ENCODE measurements at regions not wholly inside any gene's neighbourhood (a gene's known extent, or its start where the extent isn't known, plus 50 kb on each side); places are given as distances from the start of the nearest gene placed in this dataset.

DNA sequence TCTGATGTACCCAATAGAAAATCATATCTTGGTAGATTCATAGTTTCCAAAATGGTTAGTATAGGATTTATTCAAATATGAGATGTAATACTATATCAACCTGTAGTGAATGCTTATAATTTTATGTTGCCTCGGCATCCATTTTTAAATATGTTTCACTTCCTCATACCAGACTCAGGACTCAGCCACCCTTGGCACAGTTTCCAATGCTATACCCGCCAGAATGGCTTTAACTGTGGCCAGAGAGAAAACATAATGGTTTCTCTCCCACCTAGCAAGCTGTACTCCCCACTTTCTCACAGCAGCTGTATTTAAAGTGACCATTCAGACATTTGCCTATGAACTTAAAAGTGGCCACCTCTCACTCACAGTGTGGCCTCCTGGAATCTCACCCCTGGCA, 466.6 kb upstream of the PABPC4L start:
- TF ChIP-seq EZH2 (IDR thresholded peaks at IDR 0.05; ENCODE audit: borderline replicate concordance), result no peak
- TF ChIP-seq, protein P1, sequence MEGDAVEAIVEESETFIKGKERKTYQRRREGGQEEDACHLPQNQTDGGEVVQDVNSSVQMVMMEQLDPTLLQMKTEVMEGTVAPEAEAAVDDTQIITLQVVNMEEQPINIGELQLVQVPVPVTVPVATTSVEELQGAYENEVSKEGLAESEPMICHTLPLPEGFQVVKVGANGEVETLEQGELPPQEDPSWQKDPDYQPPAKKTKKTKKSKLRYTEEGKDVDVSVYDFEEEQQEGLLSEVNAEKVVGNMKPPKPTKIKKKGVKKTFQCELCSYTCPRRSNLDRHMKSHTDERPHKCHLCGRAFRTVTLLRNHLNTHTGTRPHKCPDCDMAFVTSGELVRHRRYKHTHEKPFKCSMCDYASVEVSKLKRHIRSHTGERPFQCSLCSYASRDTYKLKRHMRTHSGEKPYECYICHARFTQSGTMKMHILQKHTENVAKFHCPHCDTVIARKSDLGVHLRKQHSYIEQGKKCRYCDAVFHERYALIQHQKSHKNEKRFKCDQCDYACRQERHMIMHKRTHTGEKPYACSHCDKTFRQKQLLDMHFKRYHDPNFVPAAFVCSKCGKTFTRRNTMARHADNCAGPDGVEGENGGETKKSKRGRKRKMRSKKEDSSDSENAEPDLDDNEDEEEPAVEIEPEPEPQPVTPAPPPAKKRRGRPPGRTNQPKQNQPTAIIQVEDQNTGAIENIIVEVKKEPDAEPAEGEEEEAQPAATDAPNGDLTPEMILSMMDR (IDR thresholded peaks at IDR 0.05; ENCODE audit: poor library complexity), result no peak
- TF ChIP-seq EZH2phosphoT487 (IDR thresholded peaks at IDR 0.05; ENCODE audit: low read depth, severe bottlenecking, unreplicated experiment), result no peak
- Histone ChIP-seq H3K4me3 (no peak overlapping the region), H3K4me2 (no peak overlapping the region), H3K36me3 (replicated peaks; ENCODE audit: insufficient read depth, low read depth) (no peaks in the 10 kb centered on the region), H2AFZ (no peak overlapping the region), H3K79me2 (no peaks in the 10 kb centered on the region), H3K27ac (no peak overlapping the region), H3K9me3 (ENCODE audit: low read depth) (no peaks in the 10 kb centered on the region), H4K20me1 (ENCODE audit: insufficient read depth, poor library complexity, severe bottlenecking) (no peaks in the 10 kb centered on the region), H3K9me2 (replicated peaks; ENCODE audit: insufficient read depth) (no peaks in the 10 kb centered on the region), H3K27me3 (no peaks in the 10 kb centered on the region), H3K4me1 (ENCODE audit: insufficient read depth) (no peaks in the 10 kb centered on the region)
- WGBS (ENCODE audit: low lambda C conversion rate, missing lambda C conversion rate), result 91% methylated on average over 2 of the region's 2 CpGs
- DNase-seq (ENCODE audit: low spot score), result no peak

DNA sequence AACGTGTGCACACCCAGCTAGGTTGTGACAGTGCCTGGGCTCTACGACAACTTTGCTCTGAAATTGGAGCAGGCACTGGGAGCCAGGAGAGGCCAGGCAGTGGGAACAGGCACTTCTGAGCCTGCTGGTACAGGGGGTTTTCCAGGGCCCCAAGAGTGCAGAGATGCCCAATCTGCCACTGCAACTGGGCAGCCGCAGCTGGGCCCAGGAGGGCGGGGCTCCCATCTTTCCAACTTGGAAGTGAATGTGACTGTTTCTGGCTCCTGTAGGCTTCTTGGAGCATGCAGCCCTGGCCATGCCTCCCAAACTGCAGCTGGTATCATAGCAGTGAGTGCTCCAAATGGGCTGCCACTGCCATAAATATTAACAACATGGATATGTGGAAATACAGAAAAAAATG, 465.1 kb upstream of the PABPC4L start:
- WGBS (ENCODE audit: low lambda C conversion rate, missing lambda C conversion rate), result 92% methylated on average over 4 of the region's 4 CpGs
- Histone ChIP-seq H3K9me2 (replicated peaks; ENCODE audit: insufficient read depth) (no peaks in the 10 kb centered on the region), H3K4me3 (no peak overlapping the region), H3K4me1 (ENCODE audit: insufficient read depth) (no peaks in the 10 kb centered on the region), H3K36me3 (replicated peaks; ENCODE audit: insufficient read depth, low read depth) (no peaks in the 10 kb centered on the region), H3K27me3 (no peaks in the 10 kb centered on the region), H3K4me2 (no peak overlapping the region), H4K20me1 (ENCODE audit: insufficient read depth, poor library complexity, severe bottlenecking) (no peaks in the 10 kb centered on the region), H2AFZ (no peak overlapping the region), H3K79me2 (no peaks in the 10 kb centered on the region), H3K9me3 (ENCODE audit: low read depth) (no peaks in the 10 kb centered on the region), H3K27ac (no peak overlapping the region)
- TF ChIP-seq EZH2 (IDR thresholded peaks at IDR 0.05; ENCODE audit: borderline replicate concordance), result no peak
- no peak for TF ChIP-seq EZH2phosphoT487 (IDR thresholded peaks at IDR 0.05; ENCODE audit: low read depth, severe bottlenecking, unreplicated experiment)
- TF ChIP-seq, protein P1 (IDR thresholded peaks at IDR 0.05; ENCODE audit: poor library complexity), result no peak
- no peak for DNase-seq (ENCODE audit: low spot score)

DNA sequence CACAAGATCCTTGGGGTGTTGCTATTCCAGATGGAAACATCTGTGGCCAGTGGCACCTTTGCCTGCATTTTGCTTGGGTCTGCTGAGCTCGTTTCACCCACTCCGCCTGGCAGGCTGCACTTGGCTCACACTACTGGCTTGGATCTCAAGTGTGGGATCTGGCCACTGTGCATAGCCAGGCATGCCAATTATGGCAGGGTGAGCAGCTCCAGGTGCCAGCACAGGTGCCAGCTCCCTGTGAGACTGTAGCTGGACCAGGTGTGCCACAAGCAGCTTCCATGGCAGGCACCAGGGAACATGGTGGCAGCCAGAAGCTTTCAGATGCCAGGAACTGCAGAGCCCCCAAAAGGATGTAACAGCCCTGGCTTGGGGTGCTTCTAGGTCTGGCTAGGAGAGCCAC, 463.8 kb upstream of the PABPC4L start:
- WGBS (ENCODE audit: low lambda C conversion rate, missing lambda C conversion rate), result 88% methylated on average over 2 of the region's 2 CpGs
- Histone ChIP-seq H3K36me3 (replicated peaks; ENCODE audit: insufficient read depth, low read depth) (no peaks in the 10 kb centered on the region), H2AFZ (no peak overlapping the region), H3K27me3 (no peaks in the 10 kb centered on the region), H3K4me3 (no peak overlapping the region), H3K9me3 (ENCODE audit: low read depth) (no peaks in the 10 kb centered on the region), H4K20me1 (ENCODE audit: insufficient read depth, poor library complexity, severe bottlenecking) (no peaks in the 10 kb centered on the region), H3K9me2 (replicated peaks; ENCODE audit: insufficient read depth) (no peaks in the 10 kb centered on the region), H3K27ac (no peak overlapping the region), H3K4me2 (no peak overlapping the region), H3K79me2 (no peaks in the 10 kb centered on the region), H3K4me1 (ENCODE audit: insufficient read depth) (no peaks in the 10 kb centered on the region)
- TF ChIP-seq EZH2phosphoT487 (IDR thresholded peaks at IDR 0.05; ENCODE audit: low read depth, severe bottlenecking, unreplicated experiment), result no peak
- TF ChIP-seq, protein P1 (IDR thresholded peaks at IDR 0.05; ENCODE audit: poor library complexity), result no peak
- DNase-seq (ENCODE audit: low spot score), result no peak

DNA sequence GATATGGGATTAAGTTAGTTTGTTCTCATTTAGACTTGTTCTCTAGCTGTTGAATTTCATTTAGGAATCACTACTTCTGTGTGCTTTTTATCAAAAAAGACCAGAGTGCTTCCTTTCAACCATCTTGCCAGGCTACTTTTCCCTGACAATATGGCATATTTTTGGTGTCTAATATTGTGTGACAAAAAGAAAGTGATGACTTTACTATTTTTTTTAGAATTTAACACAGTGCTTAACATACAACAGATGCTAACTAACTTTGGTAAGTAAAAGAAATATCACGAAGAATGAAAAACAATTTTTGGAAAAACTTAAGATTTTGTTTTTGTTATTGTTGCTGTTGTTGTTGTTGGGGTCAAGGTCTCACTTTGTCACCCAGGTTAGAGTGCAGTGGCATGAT, 462.2 kb upstream of the PABPC4L start:
- Histone ChIP-seq H4K20me1 (ENCODE audit: insufficient read depth, poor library complexity, severe bottlenecking) (no peaks in the 10 kb centered on the region), H3K4me1 (ENCODE audit: insufficient read depth) (no peaks in the 10 kb centered on the region), H3K4me3 (no peak overlapping the region), H3K79me2 (no peaks in the 10 kb centered on the region), H3K27me3 (no peaks in the 10 kb centered on the region), H3K4me2 (no peak overlapping the region), H3K36me3 (replicated peaks; ENCODE audit: insufficient read depth, low read depth) (no peaks in the 10 kb centered on the region), H3K27ac (no peak overlapping the region), H3K9me2 (replicated peaks; ENCODE audit: insufficient read depth) (no peaks in the 10 kb centered on the region), H3K9me3 (ENCODE audit: low read depth) (no peaks in the 10 kb centered on the region), H2AFZ (no peak overlapping the region)
- no peak for DNase-seq (ENCODE audit: low spot score)
- TF ChIP-seq EZH2 (IDR thresholded peaks at IDR 0.05; ENCODE audit: borderline replicate concordance), result no peak
- TF ChIP-seq EZH2phosphoT487 (IDR thresholded peaks at IDR 0.05; ENCODE audit: low read depth, severe bottlenecking, unreplicated experiment), result no peak
- TF ChIP-seq, protein P1 (IDR thresholded peaks at IDR 0.05; ENCODE audit: poor library complexity), result no peak
- 95% methylated on average over 1 of the region's 1 CpG for WGBS (ENCODE audit: low lambda C conversion rate, missing lambda C conversion rate)
